ENCODE measurements at regions not wholly inside any gene's neighbourhood (a gene's known extent, or its start where the extent isn't known, plus 50 kb on each side); places are given as distances from the start of the nearest gene placed in this dataset.
"Not testable (repeated sequence)": the region's sequence is repeated elsewhere in the genome, so short reads cannot be mapped to it uniquely, and the experiment has no call there.

DNA sequence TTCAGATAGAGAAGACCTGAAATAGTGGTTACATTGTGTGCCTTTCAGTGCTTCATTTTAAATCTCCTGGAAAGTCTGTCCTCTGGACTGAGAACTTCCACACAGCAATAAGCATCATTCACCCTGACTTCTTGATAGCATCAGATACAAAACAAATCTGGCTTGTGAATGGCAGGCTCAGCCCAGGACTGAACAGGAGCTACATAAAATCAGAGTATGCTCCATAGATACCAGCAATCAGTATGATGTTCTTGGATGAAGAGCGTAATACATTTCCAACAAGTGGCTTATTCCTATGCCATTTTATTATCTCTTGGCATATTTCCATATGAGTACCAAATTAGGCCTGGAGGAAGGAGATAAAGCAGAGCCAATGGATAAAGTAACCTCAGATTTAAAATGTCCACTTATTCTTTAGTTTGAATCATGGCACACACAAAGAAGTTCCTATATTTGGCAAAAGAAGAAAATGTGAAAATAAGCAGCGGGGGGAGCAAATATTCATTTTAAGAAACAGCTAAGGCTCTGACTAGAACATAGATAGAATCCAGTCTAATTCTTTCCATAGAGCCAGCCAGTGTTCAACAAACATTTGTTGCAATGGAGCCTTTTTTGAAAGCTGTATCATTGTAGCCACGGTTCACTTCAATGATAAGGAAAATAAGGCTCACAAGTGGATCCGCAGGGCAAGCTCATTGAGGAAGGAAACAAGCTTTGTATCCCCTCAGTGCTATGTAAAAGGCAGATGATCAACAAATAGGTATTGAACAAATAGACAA, 230.8 kb upstream of the CHAC2 start:
- no peak for DNase-seq (ENCODE audit: low read depth)

DNA sequence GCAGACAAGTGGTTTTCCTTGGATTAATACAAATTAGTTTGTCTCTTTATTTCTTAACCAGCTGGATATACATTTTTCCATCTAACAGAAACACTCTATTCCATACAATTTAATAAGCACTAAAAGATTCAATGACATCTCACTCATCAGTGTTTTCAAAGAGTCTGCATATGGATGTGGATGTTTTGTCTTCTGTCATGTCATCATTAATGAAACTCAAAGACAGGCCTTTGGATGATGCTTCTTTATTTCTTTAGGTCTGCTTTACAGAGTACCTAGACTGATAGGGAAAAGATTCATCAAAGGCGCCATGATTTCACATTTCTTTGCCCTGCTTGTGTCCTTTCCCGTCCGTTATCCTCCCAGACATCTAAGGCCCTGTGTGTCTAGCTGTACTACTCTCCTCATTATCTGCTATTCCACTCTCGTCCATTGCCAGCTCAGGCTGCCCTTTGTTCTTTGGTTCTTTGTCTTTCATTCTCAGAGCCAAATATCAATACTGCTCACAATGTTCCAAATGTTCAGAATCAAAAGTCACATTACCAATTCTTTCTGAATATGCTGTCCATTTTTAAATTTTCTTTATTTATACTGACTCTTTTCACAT, 232.3 kb upstream of the CHAC2 start:
- DNase-seq (ENCODE audit: low read depth), result no peak

GRCh38 chr2:53530126-53530525, 237.5 kb upstream of the CHAC2 start:
- peak; percentile 54 for DNase-seq (ENCODE audit: low read depth)

DNA sequence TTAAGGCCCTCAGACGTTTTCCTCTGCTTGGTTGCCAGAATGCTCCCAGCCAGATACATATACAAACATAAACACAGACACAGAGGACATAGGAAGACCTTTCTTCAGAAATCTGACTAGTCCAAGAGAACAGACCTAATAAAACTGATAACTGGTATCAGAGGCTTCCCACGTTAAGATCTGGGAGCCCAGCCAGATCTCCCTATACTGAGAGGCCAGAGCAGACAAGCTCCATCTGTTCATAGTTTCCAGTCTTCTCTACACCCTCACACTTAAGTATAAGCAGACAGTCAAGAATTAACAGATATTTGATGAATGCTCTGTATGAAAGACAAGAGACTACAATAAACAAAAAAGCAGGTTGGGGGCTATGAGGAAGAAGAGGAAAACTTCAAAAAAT, 240.5 kb upstream of the CHAC2 start:
- no peak for DNase-seq (ENCODE audit: low read depth)

- DNase-seq (ENCODE audit: low read depth), result no peak
These were observed 247.4 kb upstream of the CHAC2 start for GRCh38 chr2:53519918-53520841.

- DNase-seq (ENCODE audit: low read depth), result no peak
These were observed 250.2 kb upstream of the CHAC2 start for GRCh38 chr2:53517406-53517805.

GRCh38 chr2:53516650-53517049, 251.0 kb upstream of the CHAC2 start:
- no peak for DNase-seq (ENCODE audit: low read depth)

DNA sequence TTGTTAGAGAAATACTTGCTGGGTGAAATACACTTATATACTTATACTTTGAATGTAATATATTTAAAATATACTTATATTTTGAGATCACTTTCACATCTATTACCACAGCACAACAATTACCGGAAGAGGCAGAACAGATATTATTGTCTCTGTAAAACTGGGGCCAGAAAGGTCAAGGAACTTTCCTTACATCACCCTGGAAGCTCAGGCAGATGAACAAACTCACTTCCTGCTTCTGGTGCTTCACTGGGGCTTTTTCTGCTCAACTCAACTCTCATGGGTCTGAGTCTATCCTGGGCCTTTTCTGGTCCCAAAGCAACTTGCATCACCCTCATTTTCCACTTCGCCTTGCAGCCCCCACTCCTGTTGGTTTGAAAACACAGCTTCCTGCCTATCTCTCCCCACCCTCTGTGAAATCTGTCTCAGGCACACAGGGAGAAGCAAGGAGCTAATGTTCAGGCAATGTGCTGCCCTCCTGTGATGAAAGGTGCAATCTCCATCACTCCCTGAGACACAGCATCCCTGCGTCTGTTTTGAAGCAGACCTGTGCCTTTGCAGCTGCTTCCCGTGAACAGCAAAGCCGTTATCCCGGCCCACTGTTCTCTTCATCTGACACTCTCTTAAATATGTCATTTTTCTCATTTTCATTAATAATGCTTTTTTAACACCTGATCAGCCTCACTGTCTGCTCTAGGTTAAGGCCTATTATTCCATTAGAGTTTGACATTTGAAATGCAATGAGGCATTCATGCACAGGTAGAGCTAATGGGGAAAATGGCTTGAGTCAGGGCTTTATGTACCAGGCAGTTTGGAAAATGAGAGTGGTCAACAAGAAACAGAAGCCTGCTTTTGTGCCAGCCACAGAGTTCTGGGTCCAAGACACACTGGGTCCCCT, 251.9 kb upstream of the CHAC2 start:
- DNase-seq (ENCODE audit: low read depth), result no peak

- no peak for DNase-seq (ENCODE audit: low read depth)
These were observed 254.4 kb upstream of the CHAC2 start for GRCh38 chr2:53513167-53513666.

DNA sequence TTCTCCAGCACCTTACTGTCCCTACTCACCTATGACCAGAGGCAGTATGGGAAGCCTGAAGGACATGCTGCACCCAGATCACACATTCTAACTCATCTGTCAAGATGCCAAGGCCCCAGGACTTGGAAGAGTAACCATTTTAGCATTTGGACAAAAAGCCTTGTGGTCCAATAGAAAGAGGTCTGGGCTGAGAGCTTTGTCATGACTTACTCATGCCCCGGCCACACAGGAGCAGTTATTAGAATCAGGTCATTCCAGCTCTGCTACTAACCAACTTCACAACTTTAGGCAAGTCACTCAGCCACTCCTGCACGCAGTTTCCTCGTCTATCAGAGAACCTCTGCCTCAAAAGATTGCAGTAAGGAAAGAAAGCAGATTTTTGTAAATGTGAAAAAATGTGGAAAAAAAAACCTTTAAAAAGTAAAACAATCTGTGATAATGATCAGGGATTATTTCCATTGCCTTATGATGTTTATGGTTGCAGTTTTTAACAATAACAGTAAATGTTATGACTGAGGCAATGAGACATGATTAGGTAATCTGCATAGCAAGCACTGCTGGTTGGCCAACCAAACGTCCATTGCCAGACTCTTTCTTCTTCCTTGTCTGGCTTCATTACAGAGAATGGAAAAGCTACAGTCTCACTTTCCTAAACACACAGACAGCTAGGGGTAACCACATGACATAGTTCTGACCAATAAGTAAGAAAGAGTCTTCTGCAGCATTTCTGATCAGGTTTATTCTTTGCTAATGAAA, 255.4 kb upstream of the CHAC2 start:
- DNase-seq (ENCODE audit: low read depth), result no peak

- DNase-seq (ENCODE audit: low read depth), result no peak
These were observed 256.1 kb upstream of the CHAC2 start for GRCh38 chr2:53511549-53511948.

DNA sequence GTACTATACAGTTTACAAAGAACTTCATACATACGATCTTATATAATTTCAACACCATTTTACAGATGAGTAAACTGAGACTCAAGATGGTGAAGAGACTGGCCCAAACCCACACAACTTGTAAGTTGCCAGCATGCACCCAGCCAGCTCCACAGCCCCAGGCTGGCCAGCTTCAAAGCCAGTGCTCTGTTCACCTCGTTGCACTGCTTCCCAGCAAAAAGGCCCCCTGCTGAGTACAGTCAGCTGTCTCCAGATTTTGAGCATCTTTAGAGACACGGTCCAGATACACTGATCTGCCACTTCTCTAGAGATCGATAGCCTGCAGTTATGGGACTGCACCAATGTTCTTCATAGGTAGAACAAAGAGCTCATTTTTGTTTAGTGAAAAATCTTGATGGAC, 257.2 kb upstream of the CHAC2 start:
- DNase-seq (ENCODE audit: low read depth), result no peak

DNA sequence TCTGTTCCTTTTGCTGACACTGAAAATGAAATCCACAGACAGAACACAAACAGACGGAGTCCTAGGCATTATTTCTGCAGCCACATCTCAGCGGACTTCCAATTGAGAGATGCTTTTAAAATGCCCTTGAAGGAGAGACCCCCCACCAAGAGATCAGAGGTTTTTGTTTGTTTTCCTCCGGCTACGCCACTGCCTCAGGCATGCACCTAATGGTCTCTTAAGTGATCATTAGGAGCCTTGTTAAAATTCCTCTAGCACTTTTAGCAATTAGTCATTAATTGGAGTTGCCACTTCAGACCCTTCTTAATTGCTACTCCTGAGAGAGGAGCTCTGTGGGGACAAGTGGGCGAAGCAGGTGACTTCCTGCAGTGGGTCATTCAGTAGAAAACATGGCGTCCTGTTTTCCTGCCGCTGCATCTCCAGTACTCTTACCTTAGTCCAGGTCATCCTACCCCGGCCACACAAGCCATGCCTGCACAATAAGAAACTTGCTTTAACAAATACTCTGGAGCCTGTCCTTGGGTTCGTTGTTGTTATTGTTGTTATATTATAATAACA, 257.7 kb upstream of the CHAC2 start:
- DNase-seq (ENCODE audit: low read depth), result no peak

GRCh38 chr2:53508667-53509066, 258.9 kb upstream of the CHAC2 start:
- DNase-seq (ENCODE audit: low read depth), result peak; percentile 10

DNA sequence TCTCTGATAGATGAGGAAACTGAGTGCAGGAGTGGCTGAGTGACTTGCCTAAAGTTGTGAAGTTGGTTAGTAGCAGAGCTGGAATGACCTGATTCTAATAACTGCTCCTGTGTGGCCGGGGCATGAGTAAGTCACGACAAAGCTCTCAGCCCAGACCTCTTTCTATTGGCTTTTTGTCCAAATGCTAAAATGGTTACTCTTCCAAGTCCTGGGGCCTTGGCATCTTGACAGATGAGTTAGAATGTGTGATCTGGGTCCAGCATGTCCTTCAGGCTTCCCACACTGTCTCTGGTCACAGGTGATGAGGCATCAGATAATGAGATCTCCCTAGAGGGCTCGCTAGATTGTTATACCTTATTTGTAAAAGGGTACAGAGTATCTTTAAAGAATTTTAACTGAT, 260.5 kb upstream of the CHAC2 start:
- DNase-seq (ENCODE audit: low read depth), result not testable (repeated sequence)

GRCh38 chr2:53505826-53506225, 261.8 kb upstream of the CHAC2 start:
- peak; percentile 11 for DNase-seq (ENCODE audit: low read depth)

GRCh38 chr2:53504507-53504906, 263.1 kb upstream of the CHAC2 start:
- no peak for DNase-seq (ENCODE audit: low read depth)

DNA sequence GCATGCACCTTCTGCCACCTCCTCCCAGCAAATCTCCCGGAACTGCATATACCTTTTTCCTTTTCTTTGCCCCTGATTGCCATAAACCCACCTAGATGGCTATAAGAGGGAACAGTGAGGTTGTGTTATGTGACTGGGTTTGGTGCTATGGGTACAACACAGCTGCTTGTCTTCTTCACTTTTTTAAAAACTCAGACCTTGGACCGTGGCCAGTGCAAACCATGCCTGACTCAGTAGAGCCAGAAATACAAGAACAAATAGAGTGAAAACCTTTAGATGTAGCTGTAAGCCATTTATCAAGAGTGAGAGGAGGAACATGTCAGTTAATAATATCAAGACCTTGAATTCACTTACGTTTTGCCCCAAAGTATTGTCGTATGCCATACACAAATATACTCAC, 267.4 kb upstream of the CHAC2 start:
- DNase-seq (ENCODE audit: low read depth), result no peak

DNA sequence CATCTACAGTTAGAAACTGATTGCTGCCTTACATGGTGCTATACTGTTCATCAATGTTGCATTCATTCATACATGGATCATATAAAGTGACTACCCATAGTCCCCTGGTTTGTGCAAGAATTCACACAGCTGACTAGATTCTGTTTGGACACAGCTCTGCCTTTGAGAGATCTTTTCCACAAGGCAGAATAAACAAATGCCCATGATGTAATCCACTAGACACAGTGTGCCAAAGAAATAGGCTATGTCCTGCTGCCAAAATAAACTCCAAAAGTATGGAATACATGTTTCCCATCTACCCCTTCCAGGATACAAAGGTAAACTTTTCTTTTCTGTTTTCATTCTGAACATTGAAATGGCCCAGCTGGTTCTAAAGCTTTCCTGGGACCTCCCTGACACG, 269.4 kb upstream of the CHAC2 start:
- DNase-seq (ENCODE audit: low read depth), result peak; percentile 37

- no peak for DNase-seq (ENCODE audit: low read depth)
These were observed 270.6 kb upstream of the CHAC2 start for GRCh38 chr2:53497020-53497419.
